Left forelimb (tissue), 1 donor: ENCODE measurements at regions not wholly inside any gene's neighbourhood (a gene's known extent, or its start where the extent isn't known, plus 50 kb on each side); places are given as distances from the start of the nearest gene placed in this dataset.

ENCODE experiments used
- DNase-seq: peaks from one replicate; pipeline ENCODE4 v3.0.0-alpha.2; 2018; ENCODE audit warnings: low spot score

DNA sequence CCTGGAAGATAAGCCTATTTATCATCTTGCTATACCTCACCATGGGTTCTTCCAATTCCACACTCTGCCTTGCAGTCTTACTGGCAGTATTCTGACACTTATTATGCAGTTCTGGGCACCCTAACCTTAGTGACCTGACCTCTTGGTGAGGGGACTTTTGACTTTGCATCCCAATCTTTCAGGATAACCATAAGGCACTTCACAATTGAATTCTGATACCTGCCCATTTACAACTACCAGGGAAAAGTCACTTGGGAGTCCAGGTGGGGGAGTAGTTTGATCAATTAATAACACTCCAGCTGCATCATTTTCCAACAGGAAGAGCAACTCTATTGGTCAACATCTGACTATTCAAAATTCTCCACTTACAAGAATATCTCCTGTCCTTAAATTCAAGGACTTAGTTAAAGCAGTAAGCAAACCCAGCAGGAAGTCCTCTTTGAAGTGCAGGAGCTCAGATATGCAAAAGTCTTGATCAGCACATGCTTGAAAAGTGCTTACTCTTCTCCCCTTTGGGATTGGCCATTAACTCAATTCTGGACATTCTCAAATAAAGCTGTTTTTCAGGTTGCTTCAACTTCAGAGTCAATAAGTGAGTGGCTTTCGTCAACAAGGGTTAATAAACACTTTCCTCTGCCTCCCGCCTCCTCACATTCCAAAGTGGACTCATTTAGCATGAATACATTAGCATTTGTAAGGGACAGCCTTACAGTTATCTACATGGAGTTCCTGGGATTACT lies 177.4 kb upstream of the NRIP1 start:
- no peak for DNase-seq

DNA sequence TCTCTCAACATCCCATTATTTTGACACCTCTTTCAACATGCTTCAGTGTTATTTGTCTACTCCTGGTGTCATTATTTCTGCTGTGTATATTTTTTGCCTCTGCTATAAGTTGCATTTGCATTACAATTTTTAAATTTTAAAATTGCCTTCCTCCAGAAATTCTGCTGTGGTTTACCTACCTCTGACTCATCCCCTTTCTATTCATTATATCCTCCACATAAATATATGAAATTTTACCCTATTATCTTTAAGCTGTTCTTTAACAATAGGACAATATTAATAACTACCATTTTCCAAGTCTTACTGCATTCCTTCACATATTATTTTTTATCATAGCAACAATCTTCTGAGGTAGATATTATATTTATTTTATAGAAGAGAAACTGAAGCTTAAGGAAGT lies 178.1 kb upstream of the NRIP1 start:
- DNase-seq: no peak

DNA sequence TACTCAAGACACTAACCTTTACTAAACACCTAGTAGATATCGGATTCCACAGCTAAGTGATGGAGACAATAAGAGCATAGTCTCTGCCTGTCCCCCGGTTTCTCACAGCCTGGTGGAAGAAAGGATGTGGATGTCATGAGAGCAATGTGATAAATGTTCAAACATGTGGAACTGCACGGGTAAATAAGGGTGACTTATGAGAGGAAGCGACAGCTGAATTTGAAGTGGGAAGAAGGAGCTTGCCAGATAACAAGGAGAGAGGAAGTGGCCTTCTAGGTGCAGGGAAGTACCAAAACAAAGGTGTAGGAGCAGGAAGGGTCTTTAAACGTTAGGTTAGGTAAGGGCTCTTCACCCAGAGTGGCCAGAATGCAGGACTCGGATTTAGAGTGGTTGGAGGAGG lies 178.6 kb upstream of the NRIP1 start:
- DNase-seq: no peak

DNA sequence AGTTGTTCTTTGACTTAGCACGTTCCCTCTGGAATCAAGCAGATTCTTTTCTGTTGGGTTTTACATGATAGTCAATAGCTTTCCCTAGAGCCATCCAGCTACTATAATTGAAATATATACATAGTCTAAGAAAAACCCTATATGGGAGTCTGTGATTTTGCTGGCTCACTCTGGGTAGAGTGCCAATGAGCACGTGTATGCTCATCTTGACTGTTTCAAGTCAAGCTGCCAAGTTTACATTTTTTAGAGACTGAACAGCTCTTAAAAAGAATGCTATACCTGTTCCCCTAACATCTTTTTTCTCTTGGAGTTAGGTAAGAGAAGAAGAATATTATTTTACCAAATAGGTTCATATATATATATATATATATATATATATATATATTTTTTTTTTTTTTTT lies 182.8 kb upstream of the NRIP1 start:
- DNase-seq: no peak

DNA sequence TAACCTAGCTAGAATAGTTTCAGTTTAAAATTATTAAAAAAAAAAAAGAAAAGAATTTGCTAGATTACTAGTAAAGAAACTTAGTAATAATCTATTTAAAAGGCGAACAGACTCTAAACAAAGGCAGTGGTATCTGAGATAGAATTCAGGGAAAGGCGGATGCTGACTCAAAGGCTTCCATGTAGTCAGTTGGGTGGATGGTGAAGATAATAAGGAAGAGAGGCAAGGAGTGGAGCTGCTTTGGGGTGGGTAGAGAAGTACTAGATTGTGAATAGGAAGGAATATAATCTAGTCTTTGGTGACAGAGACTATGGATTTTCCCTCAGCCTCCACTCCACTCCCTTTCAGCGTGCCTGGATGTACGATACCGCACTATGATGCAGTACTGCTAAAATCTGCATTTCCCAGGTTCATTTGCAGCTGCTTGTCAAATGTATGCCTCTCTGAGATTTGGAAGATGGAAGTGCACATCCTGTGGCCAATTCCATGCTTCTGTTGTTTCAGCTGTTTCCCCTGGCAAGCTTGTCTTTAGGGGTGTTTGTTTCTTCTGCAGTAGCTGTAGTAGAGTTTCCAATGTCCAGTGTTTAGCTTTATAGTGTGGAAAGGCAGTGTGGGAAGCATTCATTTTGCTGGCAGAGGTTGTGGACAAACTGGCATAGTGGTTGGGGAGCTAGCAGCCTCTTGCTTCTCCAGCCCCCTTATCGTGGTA lies 184.6 kb upstream of the NRIP1 start:
- no peak for DNase-seq

DNA sequence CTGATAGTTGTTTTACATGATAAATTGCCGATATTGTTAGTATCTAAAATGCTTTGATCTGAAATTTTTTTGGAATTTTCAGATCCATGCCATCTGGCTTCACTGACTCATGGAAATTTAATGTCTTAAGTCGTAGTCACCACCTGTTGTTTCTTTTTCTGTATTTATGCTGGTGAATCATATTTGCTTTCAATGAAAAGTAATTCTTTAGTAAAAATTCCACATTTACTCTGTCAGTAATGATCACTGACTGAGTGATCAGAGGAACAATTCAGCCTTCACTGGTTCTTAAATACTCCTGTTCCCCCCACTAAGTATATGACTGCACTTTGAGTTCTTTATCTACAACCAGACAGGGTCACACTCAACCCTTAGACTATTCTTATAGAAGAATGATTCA lies 185.6 kb upstream of the NRIP1 start:
- DNase-seq: no peak

DNA sequence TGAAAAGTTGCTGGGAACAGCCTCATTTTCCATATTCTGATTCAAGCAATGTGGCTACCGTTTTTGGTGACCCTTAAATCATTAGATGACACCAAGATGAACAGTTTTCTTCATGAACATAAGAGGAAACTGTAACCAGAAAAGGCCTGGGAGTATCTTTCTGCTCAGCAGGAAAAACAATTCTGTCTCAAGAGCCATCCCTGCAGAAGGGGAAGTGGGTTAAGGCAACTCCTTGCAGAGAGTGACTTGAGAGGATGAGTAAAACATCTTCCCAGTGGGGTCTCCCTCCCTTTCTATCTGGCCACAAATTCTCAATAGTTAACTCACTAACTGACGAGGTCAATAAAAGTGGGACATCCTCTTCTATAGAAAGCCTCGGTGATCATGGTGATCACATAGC lies 187.6 kb upstream of the NRIP1 start:
- DNase-seq: no peak

DNA sequence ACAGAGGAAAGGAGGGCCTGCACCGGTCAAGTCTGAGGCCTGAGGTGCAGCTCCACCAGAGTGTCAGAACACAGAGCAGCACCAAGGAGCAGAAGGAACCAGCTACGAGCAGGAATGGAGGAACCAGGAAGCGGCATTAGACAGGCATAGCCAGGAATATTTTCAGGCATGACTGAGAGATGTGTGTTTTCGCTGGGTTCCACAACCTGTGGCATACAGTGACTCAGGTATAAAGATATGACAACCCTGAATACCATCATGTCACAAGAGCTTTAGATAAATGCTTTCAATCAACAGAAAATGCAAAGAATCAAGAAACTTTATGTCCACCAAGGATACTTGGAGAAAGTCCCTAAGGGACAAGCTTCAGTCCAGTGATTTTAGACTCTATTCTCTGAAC lies 189.3 kb upstream of the NRIP1 start:
- DNase-seq: no peak

DNA sequence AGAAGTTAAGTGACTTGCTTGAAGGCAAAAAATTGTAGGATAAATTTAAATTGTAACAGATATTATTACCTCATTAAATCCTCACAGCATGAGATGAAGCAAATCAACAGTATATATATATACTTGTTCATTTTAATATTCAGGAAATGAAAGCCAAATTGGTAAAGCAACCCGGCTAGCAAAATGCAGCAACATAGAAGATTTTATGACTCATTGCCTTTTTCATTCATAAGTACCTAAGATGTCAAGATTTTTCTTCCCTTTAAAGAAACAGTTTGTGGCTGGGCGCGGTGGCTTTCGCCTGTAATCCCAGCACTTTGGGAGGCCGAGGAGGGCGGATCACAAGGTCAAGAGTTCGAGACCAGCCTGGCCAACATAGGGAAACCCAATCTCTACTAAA lies 190.5 kb upstream of the NRIP1 start:
- DNase-seq: no peak

DNA sequence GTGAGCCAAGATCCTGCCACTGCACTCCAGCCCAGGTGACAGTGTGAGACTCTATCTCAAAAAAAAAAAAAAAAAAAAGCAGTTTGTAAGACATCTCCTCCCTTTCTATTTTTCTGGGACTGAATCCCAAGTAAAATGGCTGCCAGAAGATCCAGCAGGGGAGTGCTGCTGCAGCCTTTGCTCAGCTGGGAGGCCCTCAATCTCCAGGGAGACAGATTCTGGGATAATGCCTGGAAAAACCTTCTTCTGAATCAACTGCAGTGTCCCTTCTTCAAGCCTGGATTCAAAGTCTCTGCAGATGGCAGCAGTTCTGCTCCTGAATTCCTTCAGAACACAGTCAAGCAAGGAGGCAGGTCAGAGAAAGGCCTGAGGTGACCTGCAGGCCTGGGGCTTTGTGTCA lies 191.0 kb upstream of the NRIP1 start:
- DNase-seq: no peak

DNA sequence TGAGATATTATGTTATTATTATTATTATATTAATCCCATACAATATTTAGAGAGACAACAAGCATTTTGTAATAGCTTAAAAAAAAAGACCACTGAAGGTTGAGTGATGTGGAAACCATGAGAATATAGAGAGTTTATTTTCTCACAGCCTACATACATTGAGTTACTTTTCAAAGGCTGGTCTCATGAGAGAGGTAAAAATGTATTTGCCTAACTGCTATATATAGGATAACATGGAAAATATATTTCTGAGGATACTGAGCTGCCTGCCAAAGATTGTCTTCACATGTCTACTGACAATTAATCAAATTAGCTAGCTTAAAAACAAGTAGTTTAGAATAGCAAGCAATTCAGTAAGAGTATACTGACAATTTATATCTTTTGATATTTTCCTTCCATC lies 192.2 kb upstream of the NRIP1 start:
- no peak for DNase-seq

DNA sequence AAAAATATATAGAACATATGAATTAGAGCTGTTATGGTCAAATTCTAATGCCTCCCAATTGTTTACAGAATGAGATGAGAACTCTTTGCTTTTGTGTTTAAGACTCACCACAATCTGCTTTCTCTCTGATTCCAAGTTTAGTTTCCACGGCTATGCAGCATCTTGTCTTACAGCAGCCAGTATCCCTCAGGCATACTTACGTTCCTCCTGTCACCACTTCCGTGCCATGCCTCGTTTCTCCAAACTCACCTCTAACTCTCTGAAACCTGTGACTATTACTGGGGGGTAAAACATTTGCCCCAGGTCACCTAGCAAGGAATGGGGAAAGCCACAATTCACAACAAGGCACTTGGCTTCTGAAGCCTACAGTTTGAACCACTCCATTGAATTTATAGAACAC lies 192.8 kb upstream of the NRIP1 start:
- DNase-seq: no peak

DNA sequence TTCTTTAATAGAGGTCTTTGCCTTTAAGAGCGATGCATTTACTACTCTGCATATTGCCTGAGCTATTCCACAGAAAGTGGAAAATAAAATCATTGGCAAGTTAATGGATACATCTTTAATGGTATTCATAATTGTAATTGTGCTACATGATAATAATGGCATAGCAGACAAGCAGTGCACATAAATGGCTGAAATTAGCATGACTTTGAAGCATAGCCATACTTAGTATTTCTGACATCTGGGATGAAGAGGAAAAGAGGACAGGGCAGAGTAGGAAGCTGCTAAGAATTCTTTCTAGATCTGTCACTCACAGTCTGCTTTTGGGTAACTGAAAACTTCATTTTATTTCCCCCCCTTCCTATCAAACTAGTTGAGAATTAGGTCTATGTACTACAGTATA lies 195.0 kb upstream of the NRIP1 start:
- DNase-seq: no peak

DNA sequence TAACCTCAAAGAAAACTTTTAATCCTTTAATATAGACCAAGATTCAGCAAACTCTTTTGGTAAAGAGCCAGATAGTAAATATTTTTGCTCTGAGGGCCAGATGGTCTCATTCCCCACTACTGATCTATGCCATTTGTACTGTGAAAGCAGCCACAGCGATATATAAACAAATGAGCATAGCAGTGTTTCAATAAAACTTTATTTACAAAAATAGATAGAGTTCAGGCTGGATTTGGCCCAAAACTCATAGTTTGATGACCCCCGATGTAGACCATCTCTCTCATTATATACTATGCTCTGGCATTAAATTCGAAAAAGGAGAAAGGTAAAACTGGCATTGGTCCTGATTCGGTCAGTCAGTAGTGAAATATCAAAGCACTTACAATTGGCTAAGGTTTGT lies 195.8 kb upstream of the NRIP1 start:
- DNase-seq: no peak

DNA sequence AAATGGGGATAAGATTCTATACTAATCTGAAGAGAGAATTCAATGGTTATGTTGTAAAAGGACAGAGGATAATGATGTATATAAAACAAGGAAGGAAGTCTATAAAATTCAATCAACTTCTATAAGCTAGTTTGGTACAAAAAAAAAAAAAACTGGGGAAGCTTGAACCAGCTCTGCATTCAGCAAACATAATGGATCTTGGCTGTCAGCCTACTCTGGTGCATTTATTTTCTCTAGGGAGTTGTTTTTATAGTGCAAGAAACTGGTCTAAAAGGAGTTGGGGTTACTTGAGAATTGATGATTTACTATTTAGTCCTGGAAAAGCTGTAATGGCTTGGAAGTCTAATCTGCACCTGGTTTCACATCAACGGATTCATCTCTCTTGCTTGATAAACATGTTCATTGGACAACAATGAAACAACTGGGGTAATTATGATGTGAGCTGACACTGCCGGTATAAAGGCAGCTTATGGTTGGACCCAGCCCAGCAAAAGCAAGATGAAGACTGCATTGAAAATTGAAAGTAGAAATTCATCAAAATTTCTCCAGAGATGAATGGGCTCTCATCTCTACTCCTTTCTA lies 199.4 kb upstream of the NRIP1 start:
- no peak for DNase-seq

DNA sequence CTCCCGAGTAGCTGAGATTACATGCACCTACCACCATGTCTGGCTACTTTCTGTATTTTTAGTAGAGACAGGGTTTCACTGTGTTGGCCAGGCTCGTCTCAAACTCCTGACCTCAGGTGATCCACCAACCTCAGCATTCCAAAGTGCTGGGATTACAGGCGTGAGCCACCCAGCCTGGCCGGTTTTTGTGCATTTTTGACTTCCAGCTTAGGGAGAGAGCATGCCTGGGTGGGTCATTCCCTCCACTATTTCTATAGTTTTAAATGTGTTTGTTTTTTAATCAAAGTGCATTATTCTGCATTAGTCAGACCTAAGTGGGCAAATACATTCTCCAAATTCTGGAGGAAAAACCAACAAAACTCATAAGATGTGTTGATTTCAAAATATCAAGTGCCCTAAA lies 207.4 kb upstream of the NRIP1 start:
- DNase-seq: no peak

DNA sequence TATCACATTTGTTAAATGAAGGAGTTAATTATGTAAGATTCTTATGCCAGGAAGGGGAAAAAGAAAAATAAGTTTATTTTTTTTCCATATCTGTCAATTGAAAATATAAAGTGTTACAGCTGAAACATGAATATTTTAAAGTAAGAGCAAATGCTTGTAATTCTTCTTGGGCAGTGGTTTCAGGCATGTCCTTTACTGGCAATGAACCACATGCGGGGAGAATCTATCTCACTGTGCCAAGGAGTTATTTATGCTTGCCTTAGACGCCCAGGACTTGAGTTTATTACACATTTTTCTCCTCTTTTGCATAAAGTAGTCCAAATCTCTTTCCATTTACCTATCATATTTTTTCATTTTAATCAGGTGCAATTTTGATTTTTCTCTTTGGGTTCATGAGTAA lies 207.8 kb upstream of the NRIP1 start:
- DNase-seq: no peak

DNA sequence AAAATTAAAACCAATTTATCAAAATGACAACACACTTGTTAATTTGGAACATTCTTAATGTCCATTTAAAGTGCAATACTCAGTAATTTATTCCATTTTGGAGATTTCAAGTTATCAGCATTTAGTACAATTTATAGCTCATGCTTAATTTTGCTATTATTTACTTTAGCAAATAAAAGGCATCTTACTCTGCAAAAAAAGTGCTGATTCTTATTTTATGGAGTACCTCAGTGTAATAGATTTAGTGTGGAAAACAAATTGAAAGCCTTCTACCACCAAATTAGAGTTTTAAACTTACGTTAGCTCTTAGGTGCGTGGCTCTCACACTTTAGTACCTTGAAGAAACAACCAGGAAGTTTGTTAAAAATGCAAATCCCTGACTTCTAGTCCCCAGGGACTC lies 208.4 kb upstream of the NRIP1 start:
- no peak for DNase-seq

DNA sequence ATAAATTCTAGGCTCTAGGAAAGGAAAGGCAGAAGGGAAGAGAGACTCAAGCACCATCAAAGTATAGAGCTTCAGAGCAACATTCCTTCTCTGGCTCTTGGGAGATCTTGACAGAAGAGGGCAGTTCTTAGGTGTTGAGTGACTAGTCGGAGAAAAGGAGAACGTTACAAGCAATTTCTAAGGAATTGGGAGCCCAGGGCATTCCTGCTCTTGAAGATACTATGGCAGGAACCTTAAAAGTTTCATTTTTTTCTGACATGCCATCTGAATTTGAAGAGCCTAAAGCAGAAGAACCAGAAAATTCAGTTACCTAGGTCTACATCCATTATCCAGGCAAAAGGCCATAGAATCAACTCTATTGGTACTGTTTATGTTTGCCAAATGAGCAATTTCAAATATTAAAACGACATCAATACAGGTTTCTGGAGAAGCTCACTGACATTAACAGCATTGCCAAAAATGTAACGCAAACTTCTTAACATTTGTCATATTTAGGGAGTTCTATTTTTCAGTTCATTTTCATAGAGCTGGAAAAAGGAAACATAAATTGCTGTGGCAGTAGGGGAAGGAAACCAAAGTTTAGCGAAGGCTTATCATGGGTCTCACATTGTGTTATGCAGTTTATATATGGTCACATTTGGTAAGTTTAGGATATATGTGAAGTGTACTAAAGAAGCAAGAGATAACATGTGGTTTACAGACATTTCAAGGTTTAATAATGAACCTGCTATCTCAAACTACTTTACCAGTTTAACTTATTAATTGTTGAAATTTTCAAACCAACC lies 210.1 kb upstream of the NRIP1 start:
- DNase-seq: no peak

DNA sequence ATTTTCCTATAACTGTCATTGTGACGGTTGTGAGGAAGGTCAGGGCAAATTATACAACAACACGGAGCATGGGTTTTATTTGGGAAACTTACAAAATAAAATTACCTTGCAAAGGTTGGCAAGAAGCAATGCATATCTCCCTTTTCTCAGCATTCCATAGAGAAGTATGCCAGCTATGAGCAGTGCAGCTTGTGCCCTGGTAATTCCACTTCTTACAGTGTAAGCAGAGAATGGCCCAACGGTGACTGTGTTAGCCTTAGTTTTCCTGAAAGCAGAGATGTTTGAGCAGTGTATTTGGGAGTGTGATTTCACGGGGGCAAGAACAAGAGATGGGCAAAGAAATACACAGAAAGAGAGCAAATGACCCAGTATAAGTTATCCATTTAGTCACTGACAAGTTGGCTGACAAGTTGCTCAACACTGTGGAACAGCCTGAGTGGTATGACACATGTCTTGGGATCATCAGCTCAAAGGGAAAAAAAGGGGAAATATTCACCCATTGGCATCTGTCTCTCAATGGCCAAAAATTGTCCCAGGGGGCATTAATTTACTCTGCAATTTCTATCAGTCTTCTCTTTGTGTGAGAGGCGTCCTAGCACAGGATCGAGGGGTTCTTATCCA lies 210.9 kb upstream of the NRIP1 start:
- no peak for DNase-seq

DNA sequence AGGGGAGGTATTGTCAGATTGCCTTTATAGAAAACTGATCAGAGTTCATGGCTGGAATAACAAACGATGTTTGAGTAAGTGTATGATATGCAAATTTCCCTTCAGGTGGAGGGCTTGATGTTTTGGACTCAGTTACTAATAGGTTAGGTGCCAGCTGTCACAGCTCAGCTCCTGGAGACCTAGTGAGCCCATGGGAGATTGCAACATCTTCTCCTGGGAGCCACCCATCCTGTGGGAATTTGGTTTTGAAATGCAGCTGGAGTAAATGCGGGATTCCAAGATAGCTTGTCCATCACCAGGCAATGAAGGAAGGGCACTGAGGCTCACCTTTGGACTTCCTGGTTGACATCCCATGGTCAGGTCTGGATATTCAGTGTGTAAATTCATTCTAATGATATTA lies 211.4 kb upstream of the NRIP1 start:
- DNase-seq: no peak

DNA sequence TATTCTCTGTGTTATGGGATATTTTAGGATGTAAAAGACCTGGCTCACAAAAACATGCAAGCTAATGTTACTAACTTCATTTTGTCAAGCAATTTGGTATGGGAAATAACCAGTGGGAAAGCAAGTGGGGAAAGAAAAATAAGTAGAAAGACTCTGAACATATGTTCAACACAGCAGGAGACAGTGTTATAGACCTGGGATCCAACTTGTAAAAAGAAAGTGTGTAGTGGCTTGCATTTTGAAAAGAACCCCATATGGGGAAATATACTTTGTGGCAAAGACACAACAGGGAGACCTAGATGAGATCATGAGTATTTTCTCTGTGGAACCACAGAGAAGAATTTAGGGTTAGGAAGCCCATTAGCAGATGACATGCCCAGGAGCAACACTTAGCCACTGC lies 212.7 kb upstream of the NRIP1 start:
- DNase-seq: no peak
